Sigmoid colon (tissue), 4 donors: ENCODE measurements at regions not wholly inside any gene's neighbourhood (a gene's known extent, or its start where the extent isn't known, plus 50 kb on each side); places are given as distances from the start of the nearest gene placed in this dataset.

Experiments
- POLR2A ChIP-seq, 2 donors: fragments of 450-650 bp; IDR thresholded peaks; one replicate each; pipeline ENCODE4 v1.6.1; 2016; ENCODE audit warnings: antibody characterized with exemption in 2 of 2, mild to moderate bottlenecking in 2 of 2, moderate library complexity in 2 of 2
- POLR2AphosphoS5 ChIP-seq, 4 donors: sonication (generic); formaldehyde crosslinking; IDR thresholded peaks; one replicate each; pipeline ENCODE4 v1.6.1; 2017; ENCODE audit warnings: antibody characterized with exemption in 4 of 4
- TF ChIP-seq, protein P1 (sequence below), 4 experiments: fragments of 450-650 bp in 3 of 4; fragments of 200-600 bp in 1 of 4; IDR thresholded peaks; one replicate each; pipeline ENCODE4 v1.5.1; 2016 to 2019; ENCODE audit warnings: antibody characterized with exemption in 4 of 4, mild to moderate bottlenecking in 3 of 4, moderate library complexity in 2 of 4

DNA sequence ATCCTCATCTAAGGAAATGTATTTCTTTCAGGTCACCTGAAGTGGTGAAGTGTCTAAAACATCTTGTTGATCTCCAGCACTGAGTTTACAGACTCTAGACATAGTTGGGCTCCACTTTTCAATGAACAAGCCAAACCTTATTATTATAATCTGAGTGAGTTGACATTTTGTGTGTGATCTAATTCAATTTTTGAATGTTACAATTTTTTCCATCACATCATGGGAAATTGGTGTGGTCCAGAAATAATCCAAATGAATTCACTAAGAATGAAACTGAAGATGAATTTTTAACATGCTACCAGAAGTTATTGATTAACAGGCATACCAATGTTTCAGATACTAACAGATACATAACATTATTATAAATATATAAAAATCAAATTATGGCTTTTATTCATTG, 75.6 kb upstream of the EFEMP1 start:
- TF ChIP-seq, protein P1, sequence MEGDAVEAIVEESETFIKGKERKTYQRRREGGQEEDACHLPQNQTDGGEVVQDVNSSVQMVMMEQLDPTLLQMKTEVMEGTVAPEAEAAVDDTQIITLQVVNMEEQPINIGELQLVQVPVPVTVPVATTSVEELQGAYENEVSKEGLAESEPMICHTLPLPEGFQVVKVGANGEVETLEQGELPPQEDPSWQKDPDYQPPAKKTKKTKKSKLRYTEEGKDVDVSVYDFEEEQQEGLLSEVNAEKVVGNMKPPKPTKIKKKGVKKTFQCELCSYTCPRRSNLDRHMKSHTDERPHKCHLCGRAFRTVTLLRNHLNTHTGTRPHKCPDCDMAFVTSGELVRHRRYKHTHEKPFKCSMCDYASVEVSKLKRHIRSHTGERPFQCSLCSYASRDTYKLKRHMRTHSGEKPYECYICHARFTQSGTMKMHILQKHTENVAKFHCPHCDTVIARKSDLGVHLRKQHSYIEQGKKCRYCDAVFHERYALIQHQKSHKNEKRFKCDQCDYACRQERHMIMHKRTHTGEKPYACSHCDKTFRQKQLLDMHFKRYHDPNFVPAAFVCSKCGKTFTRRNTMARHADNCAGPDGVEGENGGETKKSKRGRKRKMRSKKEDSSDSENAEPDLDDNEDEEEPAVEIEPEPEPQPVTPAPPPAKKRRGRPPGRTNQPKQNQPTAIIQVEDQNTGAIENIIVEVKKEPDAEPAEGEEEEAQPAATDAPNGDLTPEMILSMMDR (IDR thresholded peaks at IDR 0.05): no peak
- TF ChIP-seq POLR2AphosphoS5 (IDR thresholded peaks at IDR 0.05) (no peak), POLR2A (IDR thresholded peaks at IDR 0.05) (no peak)
